Left hindlimb (tissue), 1 donor: ENCODE measurements at regions not wholly inside any gene's neighbourhood (a gene's known extent, or its start where the extent isn't known, plus 50 kb on each side); places are given as distances from the start of the nearest gene placed in this dataset.
"Not testable (repeated sequence)": the region's sequence is repeated elsewhere in the genome, so short reads cannot be mapped to it uniquely, and the experiment has no call there.

Experiments used
- DNase-seq: peaks from one replicate; pipeline ENCODE4 v3.0.0-alpha.2; 2018

GRCh38 chr2:3034856-3035255, 342.8 kb downstream of the EIPR1 start:
- DNase-seq, result no peak

- no peak for DNase-seq
These were observed 343.2 kb downstream of the EIPR1 start for GRCh38 chr2:3034396-3034795.

- DNase-seq, result no peak
These were observed 344.3 kb downstream of the EIPR1 start for GRCh38 chr2:3033315-3033714.

- DNase-seq, result not testable (repeated sequence)
These were observed 346.8 kb downstream of the EIPR1 start for GRCh38 chr2:3030791-3031190.

- DNase-seq, result no peak
These were observed 351.6 kb downstream of the EIPR1 start for GRCh38 chr2:3025984-3026383.

GRCh38 chr2:3025261-3025660, 352.4 kb downstream of the EIPR1 start:
- no peak for DNase-seq

GRCh38 chr2:3024401-3024935, 353.1 kb downstream of the EIPR1 start:
- no peak for DNase-seq

GRCh38 chr2:3023531-3023930, 354.1 kb downstream of the EIPR1 start:
- DNase-seq, result no peak

- DNase-seq, result no peak
These were observed 354.7 kb downstream of the EIPR1 start for GRCh38 chr2:3022841-3023372.

GRCh38 chr2:3021720-3022119, 355.9 kb downstream of the EIPR1 start:
- DNase-seq, result no peak

GRCh38 chr2:3010001-3010400, 367.6 kb downstream of the EIPR1 start:
- DNase-seq, result no peak

- no peak for DNase-seq
These were observed 368.1 kb downstream of the EIPR1 start for GRCh38 chr2:3009483-3009882.

- DNase-seq, result no peak
These were observed 368.6 kb downstream of the EIPR1 start for GRCh38 chr2:3009005-3009404.

- DNase-seq, result no peak
These were observed 369.1 kb downstream of the EIPR1 start for GRCh38 chr2:3008561-3008960.

- no peak for DNase-seq
These were observed 370.5 kb downstream of the EIPR1 start for GRCh38 chr2:3007135-3007534.

GRCh38 chr2:3005859-3006501, 371.6 kb downstream of the EIPR1 start:
- DNase-seq, result no peak

GRCh38 chr2:3001615-3002560, 375.7 kb downstream of the EIPR1 start:
- DNase-seq, result no peak

GRCh38 chr2:3000968-3001367, 376.6 kb downstream of the EIPR1 start:
- no peak for DNase-seq

GRCh38 chr2:3000125-3000524, 377.5 kb downstream of the EIPR1 start:
- DNase-seq, result no peak

GRCh38 chr2:2998971-2999370, 378.6 kb downstream of the EIPR1 start:
- DNase-seq, result no peak

- no peak for DNase-seq
These were observed 384.4 kb downstream of the EIPR1 start for GRCh38 chr2:2993172-2993692.

GRCh38 chr2:2992634-2993033, 385.0 kb downstream of the EIPR1 start:
- DNase-seq, result no peak

GRCh38 chr2:2985020-2985419, 392.6 kb downstream of the EIPR1 start:
- DNase-seq, result no peak
